SK-N-SH (cell line): ENCODE measurements at regions not wholly inside any gene's neighbourhood (a gene's known extent, or its start where the extent isn't known, plus 50 kb on each side); places are given as distances from the start of the nearest gene placed in this dataset.

ENCODE experiments used
- CTCF ChIA-PET: fragments of 300-600, 350-600 bp; formaldehyde crosslinking; extraction: SDS; loops from one replicate; lab custom pipeline; 2021; lab: Yijun Ruan, JAX
- POLR2A ChIA-PET: fragments of 350-600 bp; sonication (Branson Sonifier 250); formaldehyde crosslinking; extraction: SDS; loops from one replicate; lab custom pipeline; 2020; ENCODE audit warnings: antibody characterized with exemption, inconsistent platforms; lab: Yijun Ruan, JAX
- DNase-seq: peaks from one replicate; pipeline ENCODE4 v3.0.0; 2012
- H2AFZ ChIP-seq: fragments of 200-600 bp; sonication (generic); 2 replicates; pipeline ENCODE4 v1.8.1; 2016; ENCODE audit warnings: antibody characterized with exemption, mild to moderate bottlenecking, low read depth
- H3F3A ChIP-seq: fragments of 200-600 bp; sonication (generic); replicated peaks from 2 replicates; pipeline ENCODE3; 2016; ENCODE audit warnings: antibody characterized with exemption, mild to moderate bottlenecking; ENCODE audit not compliant: insufficient read depth
- H3K27ac ChIP-seq, 2 experiments: fragments of 200-500 bp in 1 of 2; fragments of 200-600 bp in 1 of 2; sonication (Bioruptor generic) in 1 of 2; sonication (generic), shearing (Covaris generic) in 1 of 2; 2 replicates each; pipeline versions ENCODE4 v1.5.1 to v1.6.1; 2014 to 2016; ENCODE audit warnings: low read depth in 2 of 2, inconsistent platforms in 1 of 2, low read length in 1 of 2, mild to moderate bottlenecking in 1 of 2, mixed read lengths in 1 of 2
- H3K27me3 ChIP-seq: fragments of 200-600 bp; sonication (generic), shearing (Covaris generic); 2 replicates; pipeline ENCODE4 v1.6.1; 2016; ENCODE audit warnings: mixed run types; ENCODE audit not compliant: insufficient read depth
- H3K36me3 ChIP-seq, 2 experiments: fragments of 200-500 bp in 1 of 2; fragments of 200-600 bp in 1 of 2; sonication (Bioruptor generic) in 1 of 2; sonication (generic) in 1 of 2; replicated peaks in 1 of 2; 2 replicates each; pipeline versions ENCODE3 to v1.5.1; 2014 to 2016; ENCODE audit warnings: low read length in 1 of 2, mild to moderate bottlenecking in 1 of 2; ENCODE audit not compliant: insufficient read depth in 2 of 2, control insufficient read depth in 1 of 2
- H3K4me1 ChIP-seq, 2 experiments: fragments of 200-500 bp in 1 of 2; fragments of 200-600 bp in 1 of 2; sonication (Bioruptor generic) in 1 of 2; sonication (generic), shearing (Covaris generic) in 1 of 2; 2 replicates each; pipeline versions ENCODE4 v1.5.1 to v1.6.1; 2014 to 2016; ENCODE audit warnings: low read depth in 1 of 2, low read length in 1 of 2, mixed run types in 1 of 2; ENCODE audit not compliant: insufficient read depth in 2 of 2, control insufficient read depth in 1 of 2
- H3K4me2 ChIP-seq: fragments of 200-600 bp; sonication (generic), shearing (Covaris generic); 2 replicates; pipeline ENCODE4 v1.6.1; 2017; ENCODE audit warnings: mixed run types
- H3K4me3 ChIP-seq, 2 experiments: fragments of 200-500 bp in 1 of 2; fragments of 200-600 bp in 1 of 2; sonication (Bioruptor generic) in 1 of 2; sonication (generic), shearing (Covaris generic) in 1 of 2; 2 replicates each; pipeline versions ENCODE4 v1.5.1 to v1.8.1; 2014 to 2016; ENCODE audit warnings: low read depth in 2 of 2, inconsistent platforms in 1 of 2, low read length in 1 of 2, mild to moderate bottlenecking in 1 of 2, mixed read lengths in 1 of 2, moderate library complexity in 1 of 2
- H3K79me2 ChIP-seq: fragments of 200-600 bp; sonication (generic); 2 replicates; pipeline ENCODE4 v1.8.1; 2017; ENCODE audit warnings: mild to moderate bottlenecking; ENCODE audit not compliant: insufficient read depth
- H3K9ac ChIP-seq: fragments of 200-600 bp; sonication (generic); 2 replicates; pipeline ENCODE4 v1.6.1; 2017; ENCODE audit warnings: mixed run types
- H3K9me2 ChIP-seq: fragments of 200-600 bp; sonication (generic); 2 replicates; pipeline ENCODE4 v1.6.1; 2017; ENCODE audit warnings: mixed run types
- H3K9me3 ChIP-seq: fragments of 200-600 bp; sonication (generic); 2 replicates; pipeline ENCODE4 v1.6.1; 2017; ENCODE audit warnings: mixed run types, mild to moderate bottlenecking, moderate library complexity
- H4K20me1 ChIP-seq: fragments of 200-600 bp; sonication (generic); 2 replicates; pipeline ENCODE4 v1.6.1; 2017; ENCODE audit warnings: mild to moderate bottlenecking, mixed run types; ENCODE audit not compliant: insufficient read depth
- CHD2 ChIP-seq: fragments of 150-350 bp; IDR thresholded peaks from 2 replicates; pipeline ENCODE4 v1.6.1; 2018; ENCODE audit warnings: low read length; ENCODE audit not compliant: partially characterized antibody
- CTCF ChIP-seq: fragments of 200-600 bp; sonication (generic); IDR thresholded peaks from 2 replicates; pipeline ENCODE4 v1.6.1; 2017; ENCODE audit warnings: antibody characterized with exemption, mild to moderate bottlenecking, moderate library complexity
- EP300 ChIP-seq, 2 experiments: IDR thresholded peaks; 2 replicates each; pipeline versions ENCODE4 v1.4.0 to v1.6.1; 2012; ENCODE audit warnings: borderline replicate concordance in 1 of 2, low read depth in 1 of 2, low read length in 1 of 2
- FOXJ3 ChIP-seq: sonication (generic); formaldehyde crosslinking; IDR thresholded peaks from 2 replicates; pipeline ENCODE4 v1.5.1; 2020; ENCODE audit warnings: mild to moderate bottlenecking, missing genetic modification reagents
- FOXM1 ChIP-seq: IDR thresholded peaks from 2 replicates; pipeline ENCODE4 v1.4.0; 2012; ENCODE audit warnings: low read depth, mild to moderate bottlenecking
- GABPA ChIP-seq: IDR thresholded peaks from 2 replicates; pipeline ENCODE4 v1.4.0; 2012; ENCODE audit warnings: low read depth, mild to moderate bottlenecking
- JUND ChIP-seq: IDR thresholded peaks from 2 replicates; pipeline ENCODE4 v1.4.0; 2012
- NRF1 ChIP-seq: IDR thresholded peaks from 2 replicates; pipeline ENCODE4 v1.6.1; 2012; ENCODE audit warnings: low read depth, mild to moderate bottlenecking, low read length
- POLR2AphosphoS5 ChIP-seq: IDR thresholded peaks from 2 replicates; pipeline ENCODE4 v1.6.1; 2012; ENCODE audit warnings: low read depth, low read length
- RXRA ChIP-seq: IDR thresholded peaks from 2 replicates; pipeline ENCODE4 v1.4.0; 2012; ENCODE audit warnings: low read depth, mild to moderate bottlenecking, borderline replicate concordance
- SIN3A ChIP-seq: IDR thresholded peaks from 2 replicates; pipeline ENCODE4 v1.6.1; 2012; ENCODE audit warnings: low read depth, mild to moderate bottlenecking, low read length, moderate library complexity, borderline replicate concordance
- TEAD4 ChIP-seq: IDR thresholded peaks from 2 replicates; pipeline ENCODE4 v1.4.0; 2012; ENCODE audit warnings: mild to moderate bottlenecking, borderline replicate concordance; ENCODE audit not compliant: insufficient read depth
- WGBS: methylation state at CpG from one replicate; pipeline ENCODE4 v1.1.6; 2017; ENCODE audit warnings: low lambda C conversion rate; 5-methylcytosine and 5-hydroxymethylcytosine counted together
- TF ChIP-seq, protein P1 (sequence below): IDR thresholded peaks from 2 replicates; pipeline ENCODE4 v1.4.0; 2012; ENCODE audit warnings: low read depth, borderline replicate concordance
- TF ChIP-seq, protein P2 (sequence below): IDR thresholded peaks from 2 replicates; pipeline ENCODE4 v1.4.0; 2012; ENCODE audit warnings: low read depth
- TF ChIP-seq, protein P3 (sequence below): IDR thresholded peaks from 2 replicates; pipeline ENCODE4 v1.4.0; 2012; ENCODE audit warnings: low read depth, borderline replicate concordance
- TF ChIP-seq, protein P4 (sequence below): fragments of 150-350 bp; IDR thresholded peaks from 2 replicates; pipeline ENCODE4 v1.6.1; 2017; ENCODE audit warnings: antibody characterized with exemption, low read length, low read depth, borderline replicate concordance

- DNase-seq = no peak
- Histone ChIP-seq H3K36me3 (no peaks in the 10 kb centered on the region), H3K79me2 (no peaks in the 10 kb centered on the region), H3K9me3 (no peaks in the 10 kb centered on the region), H3K4me1 (no peaks in the 10 kb centered on the region), H3F3A (no peaks in the 10 kb centered on the region), H3K4me2 (no peak overlapping the region), H3K9me2 (no peaks in the 10 kb centered on the region), H2AFZ (no peak overlapping the region), H4K20me1 (no peaks in the 10 kb centered on the region), H3K27me3 (no peaks in the 10 kb centered on the region), H3K9ac (no peak overlapping the region), H3K4me3 (no peak overlapping the region), H3K27ac (no peak overlapping the region)
- TF ChIP-seq NRF1 = no peak
- CTCF ChIA-PET = interaction anchor here (5.1 kb wide), 1 partner anchor 393 kb away, joined by 30 read pairs; no protein-coding TSS in a partner anchor
- WGBS = 11% methylated on average over 6 of the region's 6 CpGs
- POLR2A ChIA-PET = no interaction called here
These were observed 91.0 kb upstream of the GPR26 start for GRCh38 chr10:123575105-123575504.

DNA sequence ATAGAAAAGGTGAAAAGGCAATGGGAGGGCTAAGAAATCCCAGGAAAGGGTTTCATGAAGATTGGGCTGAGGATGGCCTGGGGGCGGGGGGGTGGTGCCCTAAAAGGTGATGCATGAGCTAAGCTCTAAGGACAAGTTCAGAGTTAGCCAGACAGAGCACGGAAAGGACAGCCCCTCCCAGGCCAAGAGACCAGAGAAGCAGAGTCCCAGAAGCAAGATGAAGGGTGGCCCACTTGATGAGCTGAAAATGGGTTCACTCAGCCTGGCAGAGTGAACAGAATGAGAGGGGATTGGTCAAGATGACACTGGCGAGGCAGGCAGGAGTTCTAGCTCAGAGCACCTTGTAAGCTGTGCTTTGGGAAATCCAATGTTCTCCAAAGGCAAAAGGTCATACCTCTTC, 89.4 kb upstream of the GPR26 start:
- H2AFZ ChIP-seq = no peak overlapping the region
- DNase-seq = no peak
- no peaks in the 10 kb centered on the region for H3F3A ChIP-seq
- no peaks in the 10 kb centered on the region for H3K79me2 ChIP-seq
- no peak overlapping the region for H3K27ac ChIP-seq
- CTCF ChIA-PET = interaction anchor here (1.2 to 5.1 kb wide), 2 partner anchors 8 to 391 kb away, joined by 4 to 30 read pairs; no protein-coding TSS in a partner anchor
- no peak overlapping the region for H3K9ac ChIP-seq
- H4K20me1 ChIP-seq = no peaks in the 10 kb centered on the region
- H3K4me2 ChIP-seq = no peak overlapping the region
- TF ChIP-seq CTCF = no peak
- TF ChIP-seq, protein P1, sequence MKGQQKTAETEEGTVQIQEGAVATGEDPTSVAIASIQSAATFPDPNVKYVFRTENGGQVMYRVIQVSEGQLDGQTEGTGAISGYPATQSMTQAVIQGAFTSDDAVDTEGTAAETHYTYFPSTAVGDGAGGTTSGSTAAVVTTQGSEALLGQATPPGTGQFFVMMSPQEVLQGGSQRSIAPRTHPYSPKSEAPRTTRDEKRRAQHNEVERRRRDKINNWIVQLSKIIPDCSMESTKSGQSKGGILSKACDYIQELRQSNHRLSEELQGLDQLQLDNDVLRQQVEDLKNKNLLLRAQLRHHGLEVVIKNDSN = no peak
- no peak for TF ChIP-seq JUND
- TF ChIP-seq TEAD4 = no peak
- TF ChIP-seq RXRA = no peak
- TF ChIP-seq GABPA = no peak
- no peak for TF ChIP-seq CHD2
- 9% methylated on average over 3 of the region's 3 CpGs for WGBS
- H3K27me3 ChIP-seq = no peaks in the 10 kb centered on the region
- H3K9me2 ChIP-seq = no peaks in the 10 kb centered on the region
- no peak overlapping the region for H3K4me3 ChIP-seq
- POLR2A ChIA-PET = no interaction called here
- H3K9me3 ChIP-seq = no peaks in the 10 kb centered on the region
- no peaks in the 10 kb centered on the region for H3K4me1 ChIP-seq
- no peaks in the 10 kb centered on the region for H3K36me3 ChIP-seq

DNA sequence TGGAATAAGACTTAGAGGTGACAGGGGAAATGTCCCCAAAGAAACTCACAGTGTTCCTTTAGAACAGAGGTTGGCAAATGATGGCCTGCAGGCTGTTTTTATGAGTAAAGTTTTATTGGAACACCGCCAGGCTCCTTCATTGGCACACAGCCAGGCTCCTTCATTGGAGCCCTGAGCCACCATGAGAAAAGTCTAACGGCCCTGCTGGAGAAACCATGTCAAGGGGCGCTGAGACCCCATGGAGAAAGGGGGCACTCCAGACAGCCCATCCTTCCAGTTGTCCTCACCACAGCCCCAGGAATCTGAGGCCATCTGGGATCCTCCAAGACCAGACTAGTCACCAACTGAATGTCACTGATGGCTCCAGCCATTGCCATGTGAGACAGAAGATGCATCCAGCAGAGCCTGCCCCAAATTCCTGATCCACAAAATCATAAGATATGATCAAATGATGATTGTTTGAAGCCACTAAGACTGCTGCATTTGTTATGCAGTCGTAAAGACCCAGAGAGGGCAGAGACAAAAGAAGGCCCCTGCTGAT, 88.2 kb upstream of the GPR26 start:
- Histone ChIP-seq H3K4me2 (no peak overlapping the region), H3K27me3 (no peaks in the 10 kb centered on the region), H3K4me3 (no peak overlapping the region), H3K27ac (no peak overlapping the region), H3K9ac (no peak overlapping the region), H2AFZ (no peak overlapping the region), H3K79me2 (no peaks in the 10 kb centered on the region), H3K4me1 (no peaks in the 10 kb centered on the region), H3F3A (no peaks in the 10 kb centered on the region), H3K9me2 (no peaks in the 10 kb centered on the region), H4K20me1 (no peaks in the 10 kb centered on the region), H3K9me3 (no peaks in the 10 kb centered on the region), H3K36me3 (no peaks in the 10 kb centered on the region)
- POLR2A ChIA-PET = no interaction called here
- CTCF ChIA-PET = interaction anchor here (8.1 kb wide), 1 partner anchor 387 kb away, joined by 276 read pairs; no protein-coding TSS in a partner anchor
- DNase-seq = no peak
- WGBS = 13% methylated on average over 4 of the region's 4 CpGs
- TF ChIP-seq EP300 (IDR thresholded peaks at IDR 0.05; ENCODE audit: borderline replicate concordance in 1 of 2, low read depth in 1 of 2, low read length in 1 of 2) (no peak), CHD2 (no peak), FOXM1 (no peak), NRF1 (no peak), TEAD4 (no peak), POLR2AphosphoS5 (no peak), FOXJ3 (CRISPR knock-in tag) (no peak), SIN3A (no peak), RXRA (no peak)
- TF ChIP-seq, protein P2, sequence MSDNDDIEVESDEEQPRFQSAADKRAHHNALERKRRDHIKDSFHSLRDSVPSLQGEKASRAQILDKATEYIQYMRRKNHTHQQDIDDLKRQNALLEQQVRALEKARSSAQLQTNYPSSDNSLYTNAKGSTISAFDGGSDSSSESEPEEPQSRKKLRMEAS = no peak
- TF ChIP-seq, protein P3, sequence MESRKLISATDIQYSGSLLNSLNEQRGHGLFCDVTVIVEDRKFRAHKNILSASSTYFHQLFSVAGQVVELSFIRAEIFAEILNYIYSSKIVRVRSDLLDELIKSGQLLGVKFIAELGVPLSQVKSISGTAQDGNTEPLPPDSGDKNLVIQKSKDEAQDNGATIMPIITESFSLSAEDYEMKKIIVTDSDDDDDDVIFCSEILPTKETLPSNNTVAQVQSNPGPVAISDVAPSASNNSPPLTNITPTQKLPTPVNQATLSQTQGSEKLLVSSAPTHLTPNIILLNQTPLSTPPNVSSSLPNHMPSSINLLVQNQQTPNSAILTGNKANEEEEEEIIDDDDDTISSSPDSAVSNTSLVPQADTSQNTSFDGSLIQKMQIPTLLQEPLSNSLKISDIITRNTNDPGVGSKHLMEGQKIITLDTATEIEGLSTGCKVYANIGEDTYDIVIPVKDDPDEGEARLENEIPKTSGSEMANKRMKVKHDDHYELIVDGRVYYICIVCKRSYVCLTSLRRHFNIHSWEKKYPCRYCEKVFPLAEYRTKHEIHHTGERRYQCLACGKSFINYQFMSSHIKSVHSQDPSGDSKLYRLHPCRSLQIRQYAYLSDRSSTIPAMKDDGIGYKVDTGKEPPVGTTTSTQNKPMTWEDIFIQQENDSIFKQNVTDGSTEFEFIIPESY = no peak
- TF ChIP-seq, protein P4, sequence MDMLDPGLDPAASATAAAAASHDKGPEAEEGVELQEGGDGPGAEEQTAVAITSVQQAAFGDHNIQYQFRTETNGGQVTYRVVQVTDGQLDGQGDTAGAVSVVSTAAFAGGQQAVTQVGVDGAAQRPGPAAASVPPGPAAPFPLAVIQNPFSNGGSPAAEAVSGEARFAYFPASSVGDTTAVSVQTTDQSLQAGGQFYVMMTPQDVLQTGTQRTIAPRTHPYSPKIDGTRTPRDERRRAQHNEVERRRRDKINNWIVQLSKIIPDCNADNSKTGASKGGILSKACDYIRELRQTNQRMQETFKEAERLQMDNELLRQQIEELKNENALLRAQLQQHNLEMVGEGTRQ = no peak
